ENCODE measurements at regions not wholly inside any gene's neighbourhood (a gene's known extent, or its start where the extent isn't known, plus 50 kb on each side); places are given as distances from the start of the nearest gene placed in this dataset.

DNA sequence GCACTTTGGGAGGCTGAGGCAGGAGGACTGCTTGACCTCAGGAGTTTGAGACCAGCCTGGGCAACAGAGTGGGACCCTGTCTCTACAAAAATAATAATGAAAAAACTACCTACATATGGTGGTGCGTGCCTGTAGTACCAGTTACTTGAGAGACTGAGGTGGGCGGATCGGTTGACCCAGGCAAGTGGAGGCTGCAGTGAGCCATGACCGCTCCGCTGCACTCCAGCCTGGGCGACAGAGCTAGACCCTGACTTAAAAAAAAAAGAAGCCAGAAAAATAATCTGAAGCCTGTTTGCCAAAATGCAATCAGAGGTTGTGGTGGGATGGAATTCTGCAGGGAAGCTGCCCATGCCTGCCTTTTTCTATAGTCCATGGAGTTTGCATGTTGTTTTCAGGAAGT is 50.4 kb upstream of the GGTA1 start:
- no peak for DNase-seq (ENCODE audit: low spot score)

DNA sequence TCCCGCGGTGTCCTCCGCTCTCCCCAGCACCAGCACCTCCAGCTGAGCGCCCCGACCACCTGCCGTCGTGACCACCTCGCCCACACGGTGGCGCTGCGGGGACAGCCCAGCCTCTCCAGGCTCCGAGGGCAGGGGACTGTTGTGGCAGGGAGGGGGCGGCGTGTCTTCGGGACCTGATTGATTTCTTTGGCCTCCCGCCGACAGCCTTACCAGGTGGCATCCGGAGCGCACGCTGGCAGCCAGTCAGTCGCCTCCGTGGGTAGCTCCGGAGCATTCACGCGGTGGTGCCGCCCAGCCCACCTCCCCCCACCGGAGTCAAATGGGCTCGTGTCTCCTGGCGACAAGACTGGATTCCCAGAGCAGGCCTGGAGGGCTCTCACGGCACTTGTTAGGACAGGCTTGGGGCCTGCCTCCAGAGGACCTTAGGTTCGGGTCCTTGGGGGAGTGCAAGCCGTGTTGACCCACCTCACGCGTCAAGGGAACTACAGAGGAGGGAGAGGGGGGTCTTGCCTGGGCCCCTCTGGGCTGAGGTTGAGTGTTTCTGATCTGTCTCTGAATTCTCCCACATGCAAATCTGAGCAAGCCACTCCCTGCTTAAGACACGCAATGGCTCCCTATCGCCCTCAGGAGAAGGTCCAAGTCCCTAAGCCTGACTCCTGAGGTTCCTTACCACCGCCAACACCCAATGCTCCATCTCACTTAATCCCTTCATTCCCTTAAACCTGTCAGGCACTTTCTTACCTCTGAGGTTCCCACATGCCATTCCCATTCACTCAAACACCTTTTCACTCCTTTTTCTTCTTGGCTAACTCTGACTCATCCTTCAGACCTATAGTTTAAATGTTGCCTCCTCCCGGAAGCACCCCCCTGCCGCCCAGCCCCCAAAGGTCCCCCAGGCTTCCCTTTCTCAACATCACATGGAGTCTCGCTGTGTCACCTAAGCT is 51.2 kb upstream of the GGTA1 start:
- DNase-seq (ENCODE audit: low spot score), result peak; percentile 90

DNA sequence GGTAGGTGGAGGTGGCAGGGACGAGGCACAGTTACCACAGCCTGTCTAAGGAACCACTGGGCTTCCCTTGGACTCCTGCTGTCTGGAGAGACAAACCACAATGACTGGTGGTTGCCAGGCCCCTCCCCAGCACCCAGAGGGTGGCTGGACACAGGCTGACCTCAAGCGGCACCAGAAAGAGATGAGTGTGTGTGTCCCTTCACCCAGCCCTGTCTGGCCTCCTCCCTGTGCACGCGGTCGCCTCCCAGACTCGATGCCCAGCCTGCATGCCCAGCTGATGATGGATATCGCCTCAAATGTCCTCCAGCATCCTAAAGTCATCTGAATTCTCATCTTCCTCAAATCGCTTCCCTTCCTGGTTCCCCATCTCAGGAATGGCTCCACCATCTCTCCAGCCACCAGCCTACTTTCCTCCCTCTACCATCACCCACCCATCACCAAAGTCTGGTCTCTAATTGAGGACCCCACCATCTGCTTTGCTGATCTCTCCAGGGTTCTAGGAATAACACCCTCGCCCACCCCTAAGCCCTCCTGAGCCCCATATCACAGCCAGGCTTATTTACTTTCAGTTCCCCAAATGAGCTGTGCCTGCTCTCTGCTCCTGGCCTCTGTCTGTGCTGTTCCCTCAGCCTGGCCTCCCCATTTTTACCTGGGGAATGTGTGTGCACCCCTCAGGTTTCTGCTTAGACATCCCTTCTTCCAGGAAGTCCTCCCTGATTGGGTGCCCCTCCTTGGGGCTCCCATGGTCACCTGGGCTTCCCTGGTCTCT is 52.5 kb upstream of the GGTA1 start:
- DNase-seq (ENCODE audit: low spot score), result no peak

DNA sequence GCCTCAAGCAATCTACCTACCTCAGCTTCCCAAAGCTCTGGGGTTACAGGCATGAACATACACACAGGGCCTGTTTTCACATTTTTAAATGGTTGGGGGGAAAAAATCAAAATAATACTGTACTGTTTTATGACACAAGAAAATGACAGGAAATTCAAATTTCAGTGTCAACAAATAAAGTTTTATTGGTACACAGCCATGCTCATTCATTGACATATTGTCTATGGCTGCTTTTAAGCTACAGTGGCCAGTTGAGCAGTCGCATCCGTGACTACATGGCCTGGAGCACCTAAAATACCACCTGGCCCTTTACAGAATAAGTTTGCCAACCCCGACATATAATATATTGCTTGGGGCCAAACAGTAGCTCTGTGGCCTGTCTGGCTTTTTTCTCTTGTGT is 56.4 kb upstream of the GGTA1 start:
- no peak for DNase-seq (ENCODE audit: low spot score)

DNA sequence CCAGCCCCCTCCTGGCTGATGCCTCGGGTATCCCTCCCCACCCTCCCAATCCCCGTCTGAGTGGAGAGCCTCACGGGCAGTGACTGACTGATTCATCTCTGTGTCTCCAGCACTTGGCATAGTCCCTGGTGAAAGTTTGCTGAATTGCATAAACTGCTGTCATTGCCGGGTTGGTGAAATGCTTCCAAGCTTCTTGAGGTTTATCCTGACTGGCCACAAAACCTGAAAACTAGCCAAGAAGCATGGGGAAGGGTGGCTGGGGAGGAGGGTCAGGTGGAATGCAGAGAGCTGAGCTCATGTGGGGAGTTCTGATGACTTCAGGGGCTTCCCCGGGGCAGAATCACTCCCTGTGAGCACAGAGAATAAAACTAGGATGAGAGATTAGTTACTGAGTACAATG is 56.9 kb upstream of the GGTA1 start:
- DNase-seq (ENCODE audit: low spot score), result no peak

DNA sequence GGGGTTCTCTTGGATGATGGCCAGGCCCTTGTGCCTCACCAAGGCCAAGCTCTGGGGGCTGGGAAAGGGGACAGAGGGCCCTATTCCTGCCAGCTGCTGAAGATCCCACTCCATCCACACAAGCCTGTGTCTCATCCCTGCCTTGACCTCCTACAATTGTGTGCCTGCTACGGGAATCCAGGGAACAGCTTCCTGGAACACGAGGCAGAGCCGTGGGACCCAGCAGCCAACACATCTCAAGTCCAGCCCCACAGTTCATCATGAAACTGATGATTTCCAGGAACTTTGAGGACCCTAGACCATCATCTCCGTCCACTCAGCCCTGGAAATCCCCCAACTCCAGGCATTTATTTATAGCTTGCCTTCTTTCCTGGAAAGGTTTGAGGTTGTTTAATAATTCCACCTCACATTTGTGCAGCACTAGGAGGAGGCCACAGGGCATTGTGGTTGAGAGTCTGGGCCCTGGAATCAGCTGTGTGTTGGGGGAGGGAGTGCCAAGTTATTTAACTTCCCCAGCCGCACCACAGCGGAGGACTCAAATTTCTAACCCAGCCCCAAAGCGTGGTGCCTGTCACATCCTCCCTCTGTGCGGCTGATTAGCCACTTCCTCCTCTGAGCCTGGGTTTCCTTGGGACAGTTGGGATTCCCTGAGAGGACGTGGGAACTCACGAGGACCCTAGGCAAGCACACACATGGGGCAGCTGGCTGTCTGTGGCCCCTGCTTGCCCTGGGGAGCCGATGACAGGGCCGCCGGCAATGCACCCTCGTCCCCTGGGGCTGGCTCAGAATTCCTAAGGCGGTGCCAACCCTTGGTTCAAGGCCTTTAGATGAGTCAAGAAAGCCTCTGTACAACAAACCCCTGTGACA is 58.2 kb upstream of the GGTA1 start:
- DNase-seq (ENCODE audit: low spot score), result no peak

DNA sequence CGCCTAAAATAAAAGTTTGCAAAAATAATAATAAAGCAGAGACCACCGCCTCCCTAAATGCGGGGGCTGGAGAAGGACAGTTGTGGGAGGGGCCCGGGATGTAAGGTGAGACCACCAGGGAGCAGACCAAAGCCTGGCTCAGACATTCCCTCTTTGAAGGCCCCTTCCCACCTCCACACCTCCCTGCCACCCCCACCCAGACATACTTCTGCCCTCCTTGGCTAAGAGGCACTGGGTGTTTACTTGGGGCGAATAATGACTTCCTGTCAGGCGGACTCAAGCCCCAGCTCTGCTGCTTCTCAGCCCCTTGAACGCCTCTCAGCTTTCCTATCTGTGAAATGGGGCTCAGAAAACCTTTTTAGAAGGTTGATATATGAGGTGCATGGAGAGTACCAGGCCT is 58.8 kb upstream of the GGTA1 start:
- DNase-seq (ENCODE audit: low spot score), result no peak

DNA sequence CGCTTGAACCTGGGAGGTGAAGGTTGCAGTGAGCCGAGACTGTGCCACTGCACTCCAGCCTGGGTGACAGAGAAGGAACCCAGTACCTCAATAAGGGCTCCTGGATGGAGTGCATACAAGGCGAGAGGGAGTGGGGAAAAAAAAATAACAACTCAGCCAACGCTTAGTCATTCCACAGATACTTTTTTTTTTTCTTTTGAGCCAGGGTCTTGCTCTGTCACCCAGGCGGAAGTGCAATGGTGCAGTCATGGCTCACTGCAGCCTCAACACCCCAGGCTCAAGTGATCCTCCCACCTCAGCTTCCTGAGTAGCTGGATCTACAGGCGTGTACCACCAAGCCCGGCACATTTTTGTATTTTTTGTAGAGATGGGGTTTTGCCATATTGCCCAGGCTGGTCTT is 59.5 kb upstream of the GGTA1 start:
- DNase-seq (ENCODE audit: low spot score), result no peak

DNA sequence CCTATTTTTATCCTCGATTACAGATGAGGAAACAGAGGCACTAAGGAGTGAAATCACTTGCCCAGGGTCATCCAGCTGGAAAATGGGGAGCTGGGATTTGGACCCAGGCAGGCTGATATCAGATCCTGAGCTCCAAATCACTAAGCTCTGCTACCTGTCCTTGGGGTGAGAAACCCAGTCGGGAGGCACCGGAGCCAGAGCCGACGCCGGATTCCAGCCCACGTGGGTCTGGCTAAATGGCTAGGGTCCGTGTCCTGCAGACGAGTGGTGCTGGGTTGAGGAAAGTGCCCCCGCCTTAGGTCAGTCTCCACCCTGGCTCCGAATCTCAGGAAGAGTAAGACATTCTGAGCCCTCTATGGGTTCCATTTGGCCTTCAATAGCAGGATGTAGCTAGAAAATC is 61.3 kb upstream of the GGTA1 start:
- no peak for DNase-seq (ENCODE audit: low spot score)

DNA sequence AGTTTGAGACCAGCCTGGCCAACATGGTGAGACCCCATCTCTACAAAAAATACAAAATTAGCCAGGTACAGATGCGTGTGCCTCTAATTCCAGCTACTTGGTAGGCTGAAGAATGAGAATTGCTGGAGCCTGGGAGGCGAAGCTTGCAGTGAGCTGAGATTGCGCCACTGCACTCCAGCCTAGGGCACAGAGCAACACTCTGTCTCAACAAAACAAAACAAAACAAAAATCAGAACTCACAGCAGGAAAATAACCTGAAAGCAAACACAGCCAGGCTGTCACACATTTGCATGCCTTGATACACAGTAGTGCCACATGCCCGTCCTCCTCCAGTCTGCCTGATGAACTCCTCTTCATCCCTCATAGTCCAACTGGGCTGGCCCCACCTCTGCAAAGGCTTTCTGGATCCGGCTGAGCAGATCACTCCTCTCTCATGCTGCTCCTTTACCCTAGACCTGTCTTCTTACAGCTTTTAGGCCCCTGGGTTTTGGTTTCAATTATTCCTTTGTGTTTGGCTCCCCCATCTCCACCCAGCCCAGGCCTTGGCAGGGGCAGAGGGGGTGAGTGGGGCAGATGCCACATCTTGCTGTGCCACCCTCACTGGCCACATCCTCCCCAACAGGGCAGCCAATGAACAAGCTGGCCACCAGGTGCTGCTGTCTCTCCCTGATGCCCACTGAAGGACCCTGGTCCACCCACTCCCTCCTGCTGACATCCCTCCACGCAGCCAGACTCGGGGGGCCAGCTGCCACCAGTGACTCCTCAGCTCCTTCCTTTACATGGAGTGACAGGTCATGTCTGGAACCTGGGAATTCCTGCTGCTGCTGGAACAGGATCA is 62.0 kb upstream of the GGTA1 start:
- no peak for DNase-seq (ENCODE audit: low spot score)

DNA sequence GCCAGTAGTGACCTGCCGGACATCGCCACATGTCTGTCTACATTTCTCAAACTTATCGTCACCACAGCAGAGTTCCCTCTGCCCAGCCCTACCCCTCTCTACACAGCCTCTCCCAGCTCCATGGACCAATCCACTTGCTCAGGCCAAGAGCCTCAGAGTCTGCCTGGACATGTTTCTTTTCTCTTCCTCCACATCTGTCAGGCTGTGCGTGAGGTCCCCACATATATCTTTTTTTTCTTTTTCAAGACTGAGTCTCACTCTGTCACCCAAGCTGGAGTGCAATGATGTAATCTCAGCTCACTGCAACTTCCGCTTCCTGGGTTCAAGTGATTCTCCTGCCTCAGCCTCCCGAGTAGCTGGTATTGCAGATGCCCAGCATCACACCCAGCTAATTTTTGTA is 62.7 kb upstream of the GGTA1 start:
- no peak for DNase-seq (ENCODE audit: low spot score)

DNA sequence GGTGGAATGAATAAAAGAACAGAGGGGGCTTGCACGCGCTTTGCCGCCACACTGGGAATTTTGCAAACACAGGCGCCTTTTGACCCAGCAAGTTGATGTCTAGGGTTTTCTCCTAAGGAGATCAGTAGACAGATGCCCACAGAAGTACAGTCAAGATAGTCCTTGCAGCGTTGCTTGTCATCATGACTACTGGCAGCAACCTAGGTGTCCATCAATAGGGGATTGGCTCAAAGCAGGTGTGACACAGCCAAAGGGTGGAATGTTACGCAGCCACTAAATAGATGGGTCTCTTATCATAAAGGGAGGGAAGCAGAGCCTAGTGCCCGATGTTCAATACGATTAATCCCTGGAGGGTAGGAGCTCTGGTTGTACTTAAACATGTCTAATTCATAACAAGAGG is 63.8 kb upstream of the GGTA1 start:
- no peak for DNase-seq (ENCODE audit: low spot score)

DNA sequence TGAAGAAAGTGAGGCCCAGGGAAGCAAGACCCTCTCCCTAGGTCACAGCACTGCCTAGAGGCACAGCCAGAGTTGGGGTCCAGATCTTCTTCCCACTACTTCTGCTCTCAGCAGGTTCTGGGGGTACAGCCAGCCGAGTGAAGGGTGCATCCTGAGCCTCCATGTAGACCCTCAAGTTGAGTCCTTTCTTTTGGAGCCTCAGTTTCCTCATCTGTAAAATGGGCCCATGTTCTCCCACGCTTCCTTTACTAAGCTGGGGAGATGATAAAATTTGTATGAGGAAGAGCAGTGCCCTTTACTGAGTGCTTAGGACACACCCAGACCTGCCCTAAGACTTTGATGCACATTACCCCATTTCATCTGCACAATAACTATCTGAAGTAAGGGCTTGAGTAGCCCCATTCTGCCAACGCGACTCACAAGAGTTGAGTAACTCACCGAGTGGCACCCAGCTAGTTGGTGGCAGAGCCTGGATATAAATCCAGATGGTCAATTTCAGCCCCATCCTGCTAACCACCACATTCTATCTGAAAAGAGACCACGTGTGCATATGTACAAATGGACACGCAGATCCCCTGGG is 64.3 kb upstream of the GGTA1 start:
- no peak for DNase-seq (ENCODE audit: low spot score)

DNA sequence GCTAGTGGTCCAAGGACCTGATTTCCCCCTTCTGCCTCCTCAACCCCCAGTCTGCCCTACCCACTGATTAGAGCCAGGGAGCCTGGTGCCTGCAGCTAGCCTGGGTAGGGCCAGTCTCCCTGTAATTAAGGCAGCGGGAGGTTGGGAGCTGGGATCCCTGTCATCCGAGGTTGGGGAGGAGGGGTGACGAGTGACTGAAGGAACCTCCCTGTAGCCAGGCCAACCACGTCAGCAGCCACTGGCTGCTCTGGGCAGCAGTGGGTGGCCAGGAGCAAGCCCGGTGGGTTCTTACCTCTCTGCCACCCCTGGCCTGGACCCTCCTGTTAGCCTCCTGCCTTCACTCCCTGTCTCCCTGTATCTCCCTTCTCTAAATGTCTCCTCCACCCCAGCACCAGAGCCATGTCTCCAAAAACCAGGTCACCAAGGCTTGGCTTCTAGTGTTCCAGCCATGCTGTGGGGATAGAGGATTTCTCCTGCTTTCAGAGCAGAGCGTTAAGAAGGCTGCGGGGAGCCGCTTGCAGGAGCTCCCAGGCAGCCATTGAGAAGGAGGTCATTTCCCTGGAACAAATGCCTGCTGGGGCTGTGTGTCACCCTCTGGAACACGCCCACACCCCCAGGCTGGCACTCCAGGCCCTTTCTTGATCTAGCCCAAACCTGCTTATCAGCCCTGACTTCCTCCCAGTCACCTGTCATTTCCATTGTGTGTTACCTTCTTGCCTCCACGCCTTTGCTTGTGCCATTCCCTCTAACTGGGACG is 65.0 kb upstream of the GGTA1 start:
- no peak for DNase-seq (ENCODE audit: low spot score)

DNA sequence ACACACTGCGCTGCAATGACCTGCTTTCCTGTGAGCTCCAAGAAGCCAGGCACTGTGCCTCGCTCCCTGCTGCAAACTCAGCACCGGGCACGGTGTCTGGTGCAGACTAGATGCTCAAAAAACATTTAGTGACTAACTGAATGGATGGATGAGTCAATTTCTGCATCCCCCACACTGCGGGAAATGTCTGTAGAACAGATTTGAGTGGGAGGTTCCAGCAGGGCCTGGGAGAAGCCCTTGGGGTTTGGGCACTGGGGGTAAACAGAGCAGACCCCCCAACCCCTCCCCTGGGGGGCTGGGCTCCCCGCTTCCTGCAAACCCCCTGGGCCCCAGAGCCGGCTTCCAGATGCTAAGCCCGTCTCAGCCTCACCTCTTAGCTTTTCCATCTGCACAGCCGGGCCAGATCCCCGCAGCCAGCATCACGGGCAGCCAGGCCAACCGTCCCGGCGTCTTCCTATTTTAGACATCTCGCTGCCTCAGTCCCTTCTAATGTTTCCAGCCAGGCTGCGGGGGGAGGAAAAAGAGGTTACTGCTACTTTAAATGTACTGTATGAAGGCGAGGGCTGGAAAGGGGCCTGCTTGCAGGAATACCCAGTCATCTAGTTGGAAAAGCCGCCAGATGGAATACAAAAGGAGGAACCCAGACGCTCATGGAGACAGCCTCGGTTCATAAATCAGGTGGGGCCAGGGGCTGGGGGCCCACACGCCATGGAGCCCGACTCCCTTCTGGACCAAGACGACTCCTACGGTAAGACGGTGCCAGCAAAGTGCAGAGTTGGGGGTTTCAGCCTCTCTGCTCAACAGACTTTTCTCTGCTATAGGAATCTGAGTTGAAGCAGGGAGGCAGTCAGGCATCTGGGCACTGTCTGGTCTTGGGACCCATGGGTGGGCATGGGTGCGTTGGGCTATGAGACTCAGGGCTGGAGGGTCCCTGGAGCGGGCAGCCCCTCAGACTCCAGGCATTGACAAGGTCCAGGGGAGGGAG is 67.1 kb upstream of the GGTA1 start:
- no peak for DNase-seq (ENCODE audit: low spot score)

DNA sequence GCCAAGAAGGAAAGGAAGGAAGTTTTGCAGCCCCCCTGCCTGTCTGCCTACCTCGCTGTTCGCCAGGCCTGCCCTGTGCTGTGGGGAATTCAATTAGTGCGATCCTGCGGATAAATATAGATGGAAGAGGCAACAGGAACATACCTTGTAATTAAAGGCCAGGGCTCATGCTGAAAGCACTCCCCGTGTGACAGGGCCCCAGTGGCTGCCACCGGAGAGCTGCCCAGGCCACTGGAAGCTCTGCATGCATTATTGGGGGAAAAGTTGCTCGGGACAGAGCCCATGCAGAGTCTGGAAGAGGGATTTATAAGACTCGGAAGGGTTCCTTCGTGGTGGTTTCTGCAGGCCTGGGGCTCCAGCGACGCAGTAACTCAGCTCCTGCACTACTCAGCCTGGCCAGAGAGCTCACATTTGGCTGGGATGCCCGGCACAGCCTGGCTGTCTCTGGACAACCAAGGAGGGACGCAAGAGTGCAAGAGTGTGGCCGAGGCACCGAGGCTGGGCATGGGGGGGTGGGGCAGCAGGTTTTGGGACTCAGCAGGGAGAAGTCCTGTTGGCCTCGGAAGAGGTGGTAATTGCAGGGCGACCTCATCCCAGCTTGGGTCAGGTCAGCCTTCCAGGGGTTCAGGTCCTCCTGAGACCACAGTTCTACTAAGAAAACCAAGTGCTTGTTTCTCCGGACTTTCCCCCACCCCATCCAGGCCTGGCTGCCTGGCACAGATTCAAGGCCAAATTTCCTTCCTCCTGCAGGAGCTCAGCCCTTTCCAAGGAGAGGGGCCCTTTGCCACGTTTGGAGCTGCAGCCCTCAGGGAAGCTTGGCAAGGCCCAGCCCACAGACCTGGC is 68.1 kb upstream of the GGTA1 start:
- no peak for DNase-seq (ENCODE audit: low spot score)

DNA sequence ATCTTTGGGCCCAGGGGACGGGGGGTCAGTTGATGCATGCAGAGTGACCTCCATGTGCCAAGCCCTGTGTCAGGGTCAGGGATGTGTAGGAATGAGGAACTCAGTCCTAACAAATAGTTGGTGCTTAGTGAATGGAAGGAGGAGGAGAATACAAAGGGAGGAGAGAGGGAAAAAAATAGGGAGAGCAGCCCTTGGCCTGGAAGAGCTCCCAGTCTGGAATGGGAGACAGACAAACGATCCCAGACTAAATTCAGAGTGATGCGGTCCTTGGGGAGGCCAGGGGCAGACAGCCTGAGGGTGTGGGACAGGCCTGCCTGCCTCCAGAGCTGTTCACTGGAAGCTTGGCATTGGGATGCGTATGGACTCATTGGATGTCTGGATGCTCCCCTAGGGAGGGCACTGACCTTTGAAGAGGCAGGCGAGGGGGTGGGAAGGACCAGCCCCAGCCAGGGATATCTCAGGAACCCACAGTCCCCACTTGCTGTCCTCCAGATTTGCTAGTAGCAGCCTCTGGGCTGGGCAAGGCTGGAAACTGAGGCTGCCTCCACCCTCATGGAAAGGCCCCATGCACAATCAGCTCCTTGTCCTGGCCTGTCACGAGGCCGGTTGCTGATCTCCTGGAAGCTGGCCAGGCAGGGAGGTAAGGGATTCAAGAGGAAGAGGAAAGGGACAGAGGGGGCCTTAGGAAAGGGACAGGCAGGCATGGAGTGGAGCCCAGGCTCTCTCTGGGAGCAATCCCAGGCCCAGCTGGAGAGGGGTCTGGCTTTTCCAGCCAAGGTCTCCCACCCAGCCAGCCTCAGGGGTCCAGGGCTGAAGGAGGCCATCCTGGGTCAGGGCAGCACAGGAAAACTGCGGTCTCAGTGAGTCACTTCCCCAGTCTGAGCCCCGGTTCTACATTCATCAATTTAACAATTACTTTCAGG is 69.0 kb upstream of the GGTA1 start:
- DNase-seq (ENCODE audit: low spot score), result no peak
